ENCODE measurements at regions not wholly inside any gene's neighbourhood (a gene's known extent, or its start where the extent isn't known, plus 50 kb on each side); places are given as distances from the start of the nearest gene placed in this dataset.

- no TSS peak for BruUV-seq (replicated peaks)
- CTCF ChIA-PET, result no interaction called here
- Histone ChIP-seq H3K9me1 (replicated peaks; ENCODE audit: control insufficient read depth, extremely low read depth, insufficient read depth, low read length) (no peaks in the 10 kb centered on the region), H4K20me1 (replicated peaks; ENCODE audit: control insufficient read depth, extremely low read depth, insufficient read depth, low read length) (no peaks in the 10 kb centered on the region), H3K4me2 (ENCODE audit: insufficient read depth, low read length) (no peak overlapping the region), H3K36me3 (ENCODE audit: control insufficient read depth in 2 of 2, extremely low read depth in 1 of 2, insufficient read depth in 2 of 2, low read length in 2 of 2) (no peaks in the 10 kb centered on the region), H3K79me2 (ENCODE audit: control insufficient read depth, insufficient read depth, low read length) (no peaks in the 10 kb centered on the region), H3K9me3 (replicated peaks; ENCODE audit: control insufficient read depth, insufficient read depth, low read length) (no peaks in the 10 kb centered on the region), H3K27me3 (ENCODE audit: control insufficient read depth in 2 of 2, insufficient read depth in 2 of 2, low read length in 2 of 2) (no peaks in the 10 kb centered on the region), H3K9ac (replicated peaks; ENCODE audit: extremely low read depth, insufficient read depth, low read length) (no peak overlapping the region), H3K4me3 (replicated peaks in 1 of 3; ENCODE audit: insufficient read depth in 1 of 3, low read depth in 1 of 3, low read length in 3 of 3) (no peak overlapping the region), H3K27ac (ENCODE audit: insufficient read depth, low read depth, low read length) (no peak overlapping the region), H2AFZ (ENCODE audit: low read depth, low read length) (no peak overlapping the region), H3K4me1 (ENCODE audit: control insufficient read depth, extremely low read depth, insufficient read depth, low read length) (no peaks in the 10 kb centered on the region)
- dilution Hi-C loops (cut with MboI; ENCODE audit: extremely low pct_ligation_motif_present, low sequenced_read_pairs) (no loop called here), intact Hi-C loops (cut with micrococcal nuclease) (no loop called here)
- TF ChIP-seq POLR2AphosphoS5 (IDR thresholded peaks at IDR 0.05; ENCODE audit: insufficient read depth, low read depth, low read length) (no peak), POLR2A (IDR thresholded peaks at IDR 0.05; ENCODE audit: low read depth, low read length) (no peak), CTCF (IDR thresholded peaks at IDR 0.05; ENCODE audit: extremely low read depth in 1 of 2, insufficient read depth in 1 of 2, low read depth in 1 of 2, low read length in 2 of 2) (no peak), MYC (IDR thresholded peaks at IDR 0.05; ENCODE audit: low read depth, low read length) (no peak), GATA2 (IDR thresholded peaks at IDR 0.05; ENCODE audit: insufficient read depth, insufficient read length, low read depth, low read length) (no peak), JUN (IDR thresholded peaks at IDR 0.05; ENCODE audit: borderline replicate concordance, insufficient read depth, insufficient read length, low read depth) (no peak), MAX (IDR thresholded peaks at IDR 0.05; ENCODE audit: insufficient read depth, insufficient read length) (no peak), FOS (IDR thresholded peaks at IDR 0.05; ENCODE audit: borderline replicate concordance, insufficient read depth, low read length) (no peak), EZH2 (IDR thresholded peaks at IDR 0.05; ENCODE audit: borderline replicate concordance, low read depth, low read length, severe bottlenecking) (no peak)
- FAIRE-seq (no peak), DNase-seq (ENCODE audit: low read depth, low spot score) (no peak)
- POLR2A ChIA-PET, result no interaction called here
Observed at GRCh38 chr9:105038051-105038450, 110.1 kb upstream of the ABCA1 start.

All from endothelial cell of umbilical vein (primary cell).